WTC11 (cell line): ENCODE measurements at regions not wholly inside any gene's neighbourhood (a gene's known extent, or its start where the extent isn't known, plus 50 kb on each side); places are given as distances from the start of the nearest gene placed in this dataset.

Experiments used
- ATAC-seq: fragments of 200-7000 bp; cut with Tn5 transposase; 2 replicates; pipeline ENCODE4 v1.10.0; 2021; ENCODE audit warnings: mild to moderate bottlenecking, moderate library complexity
- CTCF ChIA-PET: fragments of 300-600 bp; sonication (Branson Sonifier 250); formaldehyde crosslinking; loops from one replicate; lab custom pipeline; 2021; ENCODE audit warnings: antibody characterized with exemption; lab: Charles Lee
- POLR2A ChIA-PET: fragments of 350-600 bp; sonication (Branson Sonifier 250); formaldehyde crosslinking; loops from one replicate; lab custom pipeline; 2021; ENCODE audit warnings: antibody characterized with exemption; lab: Charles Lee
- DNase-seq: peaks from one replicate; pipeline ENCODE4 v3.0.0; 2021; ENCODE audit warnings: low spot score
- H3K27ac Mint-ChIP-seq: 2 replicates; pipeline ENCODE4 v1.8.0; 2021; ENCODE audit warnings: mixed read lengths
- H3K27me3 Mint-ChIP-seq: 2 replicates; pipeline ENCODE4 v1.8.0; 2021; ENCODE audit warnings: low read depth, mild to moderate bottlenecking, moderate library complexity, mixed read lengths
- H3K36me3 Mint-ChIP-seq: 2 replicates; pipeline ENCODE4 v1.8.0; 2021; ENCODE audit warnings: mixed read lengths
- H3K4me1 Mint-ChIP-seq: 2 replicates; pipeline ENCODE4 v1.8.0; 2022; ENCODE audit warnings: mixed read lengths
- H3K4me3 Mint-ChIP-seq: 2 replicates; pipeline ENCODE4 v1.8.0; 2021; ENCODE audit warnings: mild to moderate bottlenecking, moderate library complexity, mixed read lengths
- H3K9me3 Mint-ChIP-seq: 2 replicates; pipeline ENCODE4 v1.8.0; 2021; ENCODE audit warnings: mixed read lengths
- ATF6 ChIP-seq: sonication (generic); formaldehyde crosslinking; IDR thresholded peaks from 2 replicates; pipeline ENCODE4 v1.8.1; 2023; ENCODE audit warnings: mild to moderate bottlenecking, missing genetic modification reagents
- CREB1 ChIP-seq: sonication (generic); formaldehyde crosslinking; IDR thresholded peaks from 2 replicates; pipeline ENCODE4 v1.8.0; 2023; ENCODE audit warnings: mild to moderate bottlenecking, missing genetic modification reagents
- CTCF ChIP-seq: fragments of 200-600 bp; IDR thresholded peaks from 2 replicates; pipeline ENCODE4 v1.8.0; 2022; ENCODE audit warnings: antibody characterized with exemption
- E2F1 ChIP-seq: sonication (generic); formaldehyde crosslinking; IDR thresholded peaks from 2 replicates; pipeline ENCODE4 v1.8.0; 2022; ENCODE audit warnings: mild to moderate bottlenecking, missing genetic modification reagents
- E2F5 ChIP-seq: sonication (generic); formaldehyde crosslinking; IDR thresholded peaks from 2 replicates; pipeline ENCODE4 v1.8.1; 2022; ENCODE audit warnings: mild to moderate bottlenecking, moderate library complexity, missing genetic modification reagents
- ELF4 ChIP-seq: sonication (generic); formaldehyde crosslinking; IDR thresholded peaks from 2 replicates; pipeline ENCODE4 v1.8.1; 2022; ENCODE audit warnings: low read depth, mild to moderate bottlenecking, moderate library complexity, missing genetic modification reagents
- FOXK1 ChIP-seq: sonication (generic); formaldehyde crosslinking; IDR thresholded peaks from 2 replicates; pipeline ENCODE4 v1.8.0; 2022; ENCODE audit warnings: mild to moderate bottlenecking, moderate library complexity, missing genetic modification reagents
- FOXP1 ChIP-seq: sonication (generic); formaldehyde crosslinking; IDR thresholded peaks from 2 replicates; pipeline ENCODE4 v1.8.0; 2022; ENCODE audit warnings: missing genetic modification reagents, mild to moderate bottlenecking, moderate library complexity, borderline replicate concordance
- GRHL2 ChIP-seq: fragments of 250-450 bp; sonication (Bioruptor Pico); IDR thresholded peaks from 2 replicates; pipeline ENCODE4 v1.8.0; 2022; ENCODE audit warnings: mild to moderate bottlenecking, moderate library complexity; ENCODE audit not compliant: insufficient replicate concordance, severe bottlenecking
- HMGA2 ChIP-seq: fragments of 250-450 bp; sonication (Bioruptor Pico); IDR thresholded peaks from 2 replicates; pipeline ENCODE4 v1.4.0; 2021; ENCODE audit warnings: mild to moderate bottlenecking, moderate library complexity
- NR1H2 ChIP-seq: sonication (generic); formaldehyde crosslinking; IDR thresholded peaks from 2 replicates; pipeline ENCODE4 v1.9.0; 2021; ENCODE audit warnings: mild to moderate bottlenecking, moderate library complexity, missing genetic modification reagents
- PRRX2 ChIP-seq: fragments of 250-450 bp; sonication (Bioruptor Pico); IDR thresholded peaks from 2 replicates; pipeline ENCODE4 v1.8.0; 2021; ENCODE audit warnings: mild to moderate bottlenecking
- SOX15 ChIP-seq: fragments of 250-450 bp; sonication (Bioruptor Pico); IDR thresholded peaks from 2 replicates; pipeline ENCODE4 v1.9.0; 2021; ENCODE audit warnings: mild to moderate bottlenecking
- SP1 ChIP-seq: sonication (generic); formaldehyde crosslinking; conservative IDR thresholded peaks from 2 replicates; pipeline ENCODE4 v1.8.1; 2022; ENCODE audit warnings: missing genetic modification reagents
- ZNF232 ChIP-seq: sonication (generic); formaldehyde crosslinking; IDR thresholded peaks from 2 replicates; pipeline ENCODE4 v1.8.0; 2022; ENCODE audit warnings: mild to moderate bottlenecking, missing genetic modification reagents
- ZNF281 ChIP-seq: sonication (generic); formaldehyde crosslinking; IDR thresholded peaks from 2 replicates; pipeline ENCODE4 v1.8.0; 2023; ENCODE audit warnings: mild to moderate bottlenecking, missing genetic modification reagents
- ZNF396 ChIP-seq: fragments of 250-450 bp; sonication (Bioruptor Pico); IDR thresholded peaks from 2 replicates; pipeline ENCODE4 v1.8.0; 2021; ENCODE audit warnings: mild to moderate bottlenecking, moderate library complexity, borderline replicate concordance
- ZNF423 ChIP-seq: fragments of 250-450 bp; sonication (Bioruptor Pico); IDR thresholded peaks from 2 replicates; pipeline ENCODE4 v2.1.2; 2022; ENCODE audit warnings: mild to moderate bottlenecking, moderate library complexity
- ZNF512 ChIP-seq: sonication (generic); formaldehyde crosslinking; IDR thresholded peaks from 2 replicates; pipeline ENCODE4 v1.8.1; 2022; ENCODE audit warnings: missing genetic modification reagents, borderline replicate concordance

GRCh38 chr2:142544173-142544572 lies 333.3 kb upstream of the KYNU start (continued):
- no peak for TF ChIP-seq PRRX2 (CRISPR knock-in tag)
- no peak for TF ChIP-seq NR1H2 (CRISPR knock-in tag)
- TF ChIP-seq ZNF512 (CRISPR knock-in tag), result no peak
- no peak for TF ChIP-seq ZNF396 (CRISPR knock-in tag)
- TF ChIP-seq, all 79 proteins: peak for 0

GRCh38 chr2:142542431-142542910 lies 335.0 kb upstream of the KYNU start:
- TF ChIP-seq E2F1 (CRISPR knock-in tag), result no peak
- no peak for TF ChIP-seq CREB1
- no peak for TF ChIP-seq E2F5
- no peak for TF ChIP-seq ZNF232 (CRISPR knock-in tag)
- no peak for TF ChIP-seq FOXP1 (CRISPR knock-in tag)
- no peak for TF ChIP-seq PRRX2 (CRISPR knock-in tag)
- no peak for TF ChIP-seq SOX15 (CRISPR knock-in tag)
- TF ChIP-seq ZNF423 (CRISPR knock-in tag), result no peak
- TF ChIP-seq ELF4 (CRISPR knock-in tag), result no peak
- TF ChIP-seq GRHL2 (CRISPR knock-in tag), result no peak
- TF ChIP-seq CTCF, result no peak
- TF ChIP-seq HMGA2 (CRISPR knock-in tag), result no peak
- no peak for TF ChIP-seq SP1
- TF ChIP-seq ATF6 (CRISPR knock-in tag), result no peak
- no peak for TF ChIP-seq FOXK1 (CRISPR knock-in tag)
- no peak for TF ChIP-seq ZNF281 (CRISPR knock-in tag)
- CTCF ChIA-PET, result no interaction called here
- peaks cover 8% of the 10 kb centered on the region for H3K9me3 Mint-ChIP-seq
- H3K4me3 Mint-ChIP-seq, result no peak overlapping the region
- peaks cover 5% of the 10 kb centered on the region; the same call in 1 of the 2 replicates for H3K36me3 Mint-ChIP-seq
- no peak for DNase-seq
- H3K27me3 Mint-ChIP-seq, result no peaks in the 10 kb centered on the region
- peaks cover 28% of the 10 kb centered on the region for H3K4me1 Mint-ChIP-seq
- POLR2A ChIA-PET, result no interaction called here
- ATAC-seq, result no peak
- no peak overlapping the region for H3K27ac Mint-ChIP-seq
